ENCODE measurements at regions not wholly inside any gene's neighbourhood (a gene's known extent, or its start where the extent isn't known, plus 50 kb on each side); places are given as distances from the start of the nearest gene placed in this dataset.

DNA sequence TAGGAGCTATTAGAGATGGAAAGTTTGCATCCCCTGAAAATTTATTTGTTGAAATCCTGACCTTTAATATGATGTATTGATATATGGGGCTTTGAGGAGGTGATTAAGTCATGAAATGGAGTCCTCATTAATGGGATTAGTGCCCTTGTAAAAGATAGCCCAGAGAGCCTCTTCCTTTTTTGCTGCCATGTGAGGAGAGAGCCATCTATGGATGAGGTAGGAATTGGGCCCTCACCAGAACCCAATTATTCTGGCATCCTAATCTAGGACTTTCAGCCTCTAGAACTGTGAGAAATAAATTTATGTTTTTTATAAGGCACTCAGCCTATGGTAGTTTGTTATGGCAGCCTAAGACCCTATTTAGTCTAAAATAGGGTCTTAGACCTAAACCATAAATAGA is 250.2 kb upstream of the SLITRK1 start:
- TF ChIP-seq EZH2 (IDR thresholded peaks at IDR 0.05; ENCODE audit: insufficient read depth, poor library complexity, severe bottlenecking) (no peak), EZH2phosphoT487 (IDR thresholded peaks at IDR 0.05; ENCODE audit: insufficient read depth, low read depth) (no peak)
